ENCODE measurements at regions not wholly inside any gene's neighbourhood (a gene's known extent, or its start where the extent isn't known, plus 50 kb on each side); places are given as distances from the start of the nearest gene placed in this dataset.

DNA sequence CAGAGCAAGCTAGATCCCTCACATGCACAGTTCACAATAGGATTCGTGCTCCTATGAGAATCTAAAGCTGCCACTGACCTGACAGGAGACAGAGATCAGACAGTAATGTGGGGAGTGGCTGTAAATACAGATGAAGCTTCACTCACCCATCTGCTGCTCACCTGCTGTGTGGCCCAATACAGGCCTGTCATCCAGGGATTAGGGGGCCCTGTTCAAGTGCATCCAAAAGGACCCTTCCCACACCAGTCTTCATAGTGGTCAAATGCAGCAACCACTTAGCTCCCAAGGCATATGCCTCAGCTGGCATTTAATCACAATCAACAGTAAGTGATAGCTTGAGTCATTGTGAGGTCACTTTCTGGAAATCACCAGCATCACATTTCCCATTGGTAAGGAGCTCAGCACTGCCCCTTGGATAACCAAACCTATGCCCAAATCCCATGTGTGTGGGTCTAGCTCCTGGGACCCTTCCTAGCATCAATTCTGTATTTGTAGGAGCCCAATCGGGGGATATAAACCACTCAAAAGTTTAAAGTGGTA is 65.6 kb downstream of the OR4C45 start:
- TF ChIP-seq EZH2 (IDR thresholded peaks at IDR 0.05; ENCODE audit: borderline replicate concordance, low read depth, low read length, severe bottlenecking) = no peak
- TF ChIP-seq, protein P1, sequence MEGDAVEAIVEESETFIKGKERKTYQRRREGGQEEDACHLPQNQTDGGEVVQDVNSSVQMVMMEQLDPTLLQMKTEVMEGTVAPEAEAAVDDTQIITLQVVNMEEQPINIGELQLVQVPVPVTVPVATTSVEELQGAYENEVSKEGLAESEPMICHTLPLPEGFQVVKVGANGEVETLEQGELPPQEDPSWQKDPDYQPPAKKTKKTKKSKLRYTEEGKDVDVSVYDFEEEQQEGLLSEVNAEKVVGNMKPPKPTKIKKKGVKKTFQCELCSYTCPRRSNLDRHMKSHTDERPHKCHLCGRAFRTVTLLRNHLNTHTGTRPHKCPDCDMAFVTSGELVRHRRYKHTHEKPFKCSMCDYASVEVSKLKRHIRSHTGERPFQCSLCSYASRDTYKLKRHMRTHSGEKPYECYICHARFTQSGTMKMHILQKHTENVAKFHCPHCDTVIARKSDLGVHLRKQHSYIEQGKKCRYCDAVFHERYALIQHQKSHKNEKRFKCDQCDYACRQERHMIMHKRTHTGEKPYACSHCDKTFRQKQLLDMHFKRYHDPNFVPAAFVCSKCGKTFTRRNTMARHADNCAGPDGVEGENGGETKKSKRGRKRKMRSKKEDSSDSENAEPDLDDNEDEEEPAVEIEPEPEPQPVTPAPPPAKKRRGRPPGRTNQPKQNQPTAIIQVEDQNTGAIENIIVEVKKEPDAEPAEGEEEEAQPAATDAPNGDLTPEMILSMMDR (IDR thresholded peaks at IDR 0.05; ENCODE audit: borderline replicate concordance, extremely low read depth, low read length, poor library complexity, severe bottlenecking) = no peak

Data from DND-41 (cell line).